ENCODE measurements at regions not wholly inside any gene's neighbourhood (a gene's known extent, or its start where the extent isn't known, plus 50 kb on each side); places are given as distances from the start of the nearest gene placed in this dataset.

DNA sequence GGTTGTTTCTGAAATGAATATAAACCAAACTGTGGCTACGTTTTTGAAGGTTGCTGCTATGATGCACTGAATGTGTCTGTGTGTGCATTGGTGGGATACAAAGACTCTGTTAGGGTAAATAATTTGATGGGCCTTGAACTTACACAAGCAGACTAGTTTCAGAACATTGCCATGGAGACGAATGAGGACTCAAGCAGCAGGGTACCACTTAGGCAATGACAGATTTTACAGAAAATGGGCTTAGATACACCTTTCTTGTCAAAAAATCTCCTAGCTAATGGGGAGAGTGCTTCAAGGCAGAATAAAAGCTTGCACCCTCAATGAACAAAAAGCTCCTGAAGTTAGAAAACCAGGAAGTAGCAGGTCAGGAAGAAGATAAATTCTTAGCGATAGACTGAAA is 55.7 kb downstream of the IER5 start:
- no peak overlapping the region for H3K4me2 ChIP-seq (ENCODE audit: low read depth, low read length)
- H3K14ac ChIP-seq (replicated peaks; ENCODE audit: low read depth, low read length) = no peak overlapping the region
- no peak overlapping the region for H2AFZ ChIP-seq (replicated peaks; ENCODE audit: low read length, poor library complexity)
- DNase-seq (no peak), ATAC-seq (ENCODE audit: low read depth) (no peak)
- ChIA-PET CTCF (interaction anchor here (0.9 to 3.8 kb wide), 3 partner anchors 52 to 244 kb away, joined by 3 to 14 read pairs (median 11); partner anchors contain the start of gene MR1), POLR2A (ENCODE audit: unreplicated experiment) (no interaction called here)
- no peak overlapping the region for H2BK20ac ChIP-seq (ENCODE audit: low read depth, low read length)
- peaks cover 19% of the 10 kb centered on the region for H3K9me1 ChIP-seq (ENCODE audit: insufficient read depth, low read length)
- dilution Hi-C loops (cut with HindIII; ENCODE audit: low sequenced_read_pairs, unreplicated experiment) (no loop called here), intact Hi-C loops (cut with micrococcal nuclease) (loop anchor here (5.0 kb wide), 2 partner anchors 122 to 627 kb away; partner anchors contain the start of gene STX6), in situ Hi-C loops (cut with MboI; ENCODE audit: low sequenced_read_pairs) (loop anchor here (5.0 to 10.0 kb wide), 3 partner anchors 107 to 509 kb away; partner anchors contain the start of gene XPR1)
- TF ChIP-seq RAD21 (IDR thresholded peaks at IDR 0.05; ENCODE audit: low read length) (no peak), BHLHE40 (IDR thresholded peaks at IDR 0.05; ENCODE audit: low read depth, low read length) (no peak), RFX5 (IDR thresholded peaks at IDR 0.05; ENCODE audit: low read depth, low read length) (no peak), POLR2A (IDR thresholded peaks at IDR 0.05; ENCODE audit: low read depth, low read length) (no peak), SMC3 (IDR thresholded peaks at IDR 0.05; ENCODE audit: low read depth, low read length) (no peak)
- H4K20me1 ChIP-seq (ENCODE audit: insufficient read depth, low read length) = no peaks in the 10 kb centered on the region
- no peaks in the 10 kb centered on the region for H3K36me3 ChIP-seq (ENCODE audit: control insufficient read depth, insufficient read depth, low read length)
- no peak overlapping the region for H4K8ac ChIP-seq (ENCODE audit: low read depth in 2 of 2, low read length in 2 of 2)
- H2BK15ac ChIP-seq (ENCODE audit: low read depth, low read length) = no peak overlapping the region
- H3K18ac ChIP-seq (ENCODE audit: low read depth, low read length) = no peak overlapping the region
- no peak overlapping the region for H2BK120ac ChIP-seq (ENCODE audit: low read depth, low read length)
- H3K9me3 ChIP-seq (ENCODE audit: control insufficient read depth, insufficient read depth, low read length) = peaks cover 2% of the 10 kb centered on the region; the same call in 1 of the 2 replicates
- WGBS, 2 experiments (ENCODE audit: extremely low coverage in 2 of 2, insufficient read length in 1 of 2) = no CpG with 5 or more reads among the region's 3 CpGs
- H3K27ac ChIP-seq (ENCODE audit: insufficient read depth, low read length) = no peak overlapping the region
- no TSS peak for BruUV-seq (replicated peaks)
- no peak overlapping the region for H4K91ac ChIP-seq (ENCODE audit: insufficient read depth, low read depth, low read length)
- no peak overlapping the region for H3K4me3 ChIP-seq (ENCODE audit: insufficient read depth, low read depth, low read length)
- no peak overlapping the region for H2AK9ac ChIP-seq (replicated peaks; ENCODE audit: low read depth, low read length, poor library complexity)
- H3K27me3 ChIP-seq (ENCODE audit: control insufficient read depth, insufficient read depth, low read length) = no peaks in the 10 kb centered on the region
- no peak overlapping the region for H3K4ac ChIP-seq (ENCODE audit: low read depth, low read length)
- H3K23ac ChIP-seq (ENCODE audit: low read depth, low read length) = no peak overlapping the region
- H4K5ac ChIP-seq (ENCODE audit: low read depth, low read length) = no peak overlapping the region
- peaks cover 0 to 22% of the 10 kb centered on the region in 2 experiments; a peak in 2 of 4 replicates for H3K79me1 ChIP-seq (ENCODE audit: low read depth in 1 of 2, low read length in 2 of 2)
- H3K4me1 ChIP-seq (ENCODE audit: control insufficient read depth, insufficient read depth, low read length) = peaks cover 29% of the 10 kb centered on the region
- no peak overlapping the region for H3K9ac ChIP-seq (ENCODE audit: low read depth, low read length)
- no peak overlapping the region for H2AK5ac ChIP-seq (ENCODE audit: low read depth, low read length)
- H3K56ac ChIP-seq (ENCODE audit: extremely low read depth, insufficient read depth, low read length) = no peak overlapping the region
- H2BK5ac ChIP-seq (ENCODE audit: low read depth, low read length, poor library complexity, severe bottlenecking) = no peak overlapping the region

Data from IMR-90 (cell line).